IMR-90 (cell line): ENCODE measurements at regions not wholly inside any gene's neighbourhood (a gene's known extent, or its start where the extent isn't known, plus 50 kb on each side); places are given as distances from the start of the nearest gene placed in this dataset.

Source experiments
- ATAC-seq: fragments of 200-7000 bp; cut with Tn5 transposase; 2 replicates; pipeline ENCODE4 v1.9.1; 2020; ENCODE audit warnings: low read depth, mild to moderate bottlenecking, moderate library complexity
- BruUV-seq: library from RNA; stranded (reverse); fragments of 400-500 nt; replicated peaks from 2 replicates; lab custom pipeline; 2021; lab: Mats Ljungman, UMichigan
- CTCF ChIA-PET: fragments of 300-600 bp; formaldehyde crosslinking; extraction: SDS; loops from one replicate; lab custom pipeline; 2021; ENCODE audit warnings: antibody characterized with exemption; lab: Yijun Ruan, JAX
- POLR2A ChIA-PET: fragments of 300-600 bp; sonication (Branson Sonifier 250); formaldehyde crosslinking; loops from one replicate; lab custom pipeline; 2022; ENCODE audit warnings: antibody characterized with exemption; ENCODE audit not compliant: unreplicated experiment; lab: Charles Lee
- DNase-seq: peaks from one replicate; pipeline ENCODE4 v3.0.0; 2013
- H2AFZ ChIP-seq: replicated peaks from 2 replicates; pipeline ENCODE3; 2013; ENCODE audit warnings: low read length, mild to moderate bottlenecking; ENCODE audit not compliant: poor library complexity
- H2AK5ac ChIP-seq: 2 replicates; pipeline ENCODE4 v1.6.1; 2013; ENCODE audit warnings: low read depth, low read length, inconsistent platforms
- H2AK9ac ChIP-seq: replicated peaks from 2 replicates; pipeline ENCODE3; 2013; ENCODE audit warnings: mild to moderate bottlenecking, low read depth, low read length, moderate library complexity; ENCODE audit not compliant: poor library complexity
- H2BK120ac ChIP-seq: 2 replicates; pipeline ENCODE4 v1.6.1; 2013; ENCODE audit warnings: low read depth, low read length, inconsistent platforms
- H2BK15ac ChIP-seq: 3 replicates; pipeline ENCODE4 v1.6.1; 2013; ENCODE audit warnings: low read depth, low read length, inconsistent platforms
- H2BK20ac ChIP-seq: 2 replicates; pipeline ENCODE4 v1.6.1; 2013; ENCODE audit warnings: low read depth, mild to moderate bottlenecking, inconsistent platforms, low read length, moderate library complexity
- H2BK5ac ChIP-seq: 2 replicates; pipeline ENCODE4 v1.6.1; 2013; ENCODE audit warnings: mild to moderate bottlenecking, low read depth, low read length, inconsistent platforms; ENCODE audit not compliant: poor library complexity, severe bottlenecking
- H3K14ac ChIP-seq: replicated peaks from 2 replicates; pipeline ENCODE4 v1.6.1; 2013; ENCODE audit warnings: low read depth, low read length, inconsistent platforms
- H3K18ac ChIP-seq: 2 replicates; pipeline ENCODE4 v1.6.1; 2013; ENCODE audit warnings: low read depth, low read length, control low read depth
- H3K23ac ChIP-seq: 2 replicates; pipeline ENCODE4 v1.6.1; 2013; ENCODE audit warnings: low read depth, low read length, inconsistent platforms
- H3K27ac ChIP-seq: 2 replicates; pipeline ENCODE4 v1.5.1; 2013; ENCODE audit warnings: mild to moderate bottlenecking, control low read depth, low read length; ENCODE audit not compliant: insufficient read depth
- H3K27me3 ChIP-seq: 2 replicates; pipeline ENCODE4 v1.6.1; 2013; ENCODE audit warnings: low read length; ENCODE audit not compliant: control insufficient read depth, insufficient read depth
- H3K36me3 ChIP-seq: 2 replicates; pipeline ENCODE4 v1.6.1; 2013; ENCODE audit warnings: low read length, mixed read lengths; ENCODE audit not compliant: control insufficient read depth, insufficient read depth
- H3K4ac ChIP-seq: 2 replicates; pipeline ENCODE4 v1.6.1; 2013; ENCODE audit warnings: low read depth, low read length, inconsistent platforms
- H3K4me1 ChIP-seq: 2 replicates; pipeline ENCODE4 v1.6.1; 2013; ENCODE audit warnings: low read length, mixed read lengths; ENCODE audit not compliant: control insufficient read depth, insufficient read depth
- H3K4me2 ChIP-seq: 2 replicates; pipeline ENCODE4 v1.6.1; 2013; ENCODE audit warnings: low read depth, mild to moderate bottlenecking, control low read depth, low read length, moderate library complexity
- H3K4me3 ChIP-seq: 2 replicates; pipeline ENCODE4 v1.5.1; 2013; ENCODE audit warnings: low read depth, mild to moderate bottlenecking, control low read depth, low read length, moderate library complexity; ENCODE audit not compliant: insufficient read depth
- H3K56ac ChIP-seq: 2 replicates; pipeline ENCODE4 v1.6.1; 2013; ENCODE audit warnings: low read length, inconsistent platforms; ENCODE audit not compliant: insufficient read depth; ENCODE audit errors: extremely low read depth
- H3K79me1 ChIP-seq, 2 experiments: 2 replicates each; pipeline ENCODE4 v1.6.1; 2013; ENCODE audit warnings: low read length in 2 of 2, inconsistent platforms in 1 of 2, low read depth in 1 of 2
- H3K9ac ChIP-seq: 2 replicates; pipeline ENCODE4 v1.6.1; 2013; ENCODE audit warnings: low read depth, low read length, control low read depth
- H3K9me1 ChIP-seq: 2 replicates; pipeline ENCODE4 v1.6.1; 2013; ENCODE audit warnings: low read length, inconsistent platforms; ENCODE audit not compliant: insufficient read depth
- H3K9me3 ChIP-seq: 2 replicates; pipeline ENCODE4 v1.6.1; 2013; ENCODE audit warnings: low read length; ENCODE audit not compliant: control insufficient read depth, insufficient read depth
- H4K20me1 ChIP-seq: 2 replicates; pipeline ENCODE4 v1.6.1; 2013; ENCODE audit warnings: low read length, inconsistent platforms; ENCODE audit not compliant: insufficient read depth
- H4K5ac ChIP-seq: 2 replicates; pipeline ENCODE4 v1.6.1; 2013; ENCODE audit warnings: mild to moderate bottlenecking, low read depth, low read length, control low read depth
- H4K8ac ChIP-seq, 2 experiments: 2 replicates each; pipeline ENCODE4 v1.6.1; 2013; ENCODE audit warnings: low read depth in 2 of 2, low read length in 2 of 2, control low read depth in 1 of 2, inconsistent platforms in 1 of 2
- H4K91ac ChIP-seq: 2 replicates; pipeline ENCODE4 v1.6.1; 2013; ENCODE audit warnings: low read depth, low read length, inconsistent platforms; ENCODE audit not compliant: insufficient read depth
- FOS ChIP-seq: fragments of 150-350 bp; IDR thresholded peaks from 2 replicates; pipeline ENCODE4 v1.6.1; 2016; ENCODE audit warnings: low read depth, low read length
- RAD21 ChIP-seq: IDR thresholded peaks from 2 replicates; pipeline ENCODE4 v1.6.1; 2012; ENCODE audit warnings: low read length, improper control_type of control experiment
- RFX5 ChIP-seq: IDR thresholded peaks from 2 replicates; pipeline ENCODE4 v1.8.0; 2012; ENCODE audit warnings: low read depth, mild to moderate bottlenecking, low read length, moderate library complexity
- SMC3 ChIP-seq: fragments of 150-350 bp; IDR thresholded peaks from 2 replicates; pipeline ENCODE4 v1.6.1; 2016; ENCODE audit warnings: low read depth, mild to moderate bottlenecking, antibody characterized with exemption, low read length, moderate library complexity
- WGBS, 2 experiments: methylation state at CpG; one replicate each; pipeline versions ENCODE4 v1.1.5 to v1.1.7; 2013; ENCODE audit warnings: missing lambda C conversion rate in 2 of 2; ENCODE audit not compliant: insufficient read length in 1 of 2; ENCODE audit errors: extremely low coverage in 2 of 2; 5-methylcytosine and 5-hydroxymethylcytosine counted together
- dilution Hi-C: fragments of 300-500 bp; cut with HindIII; formaldehyde crosslinking; loops from one replicate; pipeline ENCODE4 v1.14.3; 2018; ENCODE audit warnings: low sequenced_read_pairs; ENCODE audit not compliant: unreplicated experiment
- in situ Hi-C: fragments of 300-500 bp; cut with MboI; formaldehyde crosslinking; loops from 3 replicates; pipeline ENCODE4 v1.14.3; 2019; ENCODE audit warnings: low sequenced_read_pairs, inconsistent platforms, mixed read lengths
- intact Hi-C: fragments of 100-400 bp; cut with micrococcal nuclease; formaldehyde crosslinking; loops from 2 replicates; pipeline ENCODE4 v1.10.0; 2022

- ATAC-seq (no peak), DNase-seq (no peak)
- Histone ChIP-seq H4K8ac (no peak overlapping the region), H3K4ac (no peak overlapping the region), H3K4me1 (no peaks in the 10 kb centered on the region; the same call in 1 of the 2 replicates), H2BK20ac (no peak overlapping the region), H3K9ac (no peak overlapping the region), H4K5ac (no peak overlapping the region), H3K56ac (no peak overlapping the region), H3K27ac (no peak overlapping the region), H4K91ac (no peak overlapping the region), H2BK120ac (no peak overlapping the region), H3K14ac (no peak overlapping the region), H3K9me1 (0 out of 2 replicates have a peak, but pooled peaks cover 2% of the 10 kb centered on the region), H2AK9ac (no peak overlapping the region), H3K18ac (no peak overlapping the region), H3K23ac (no peak overlapping the region), H3K4me2 (no peak overlapping the region), H2AFZ (no peak overlapping the region), H4K20me1 (no peaks in the 10 kb centered on the region), H2AK5ac (no peak overlapping the region), H3K36me3 (no peaks in the 10 kb centered on the region), H3K79me1 (no peaks in the 10 kb centered on the region), H3K9me3 (peaks cover 11% of the 10 kb centered on the region), H3K4me3 (no peak overlapping the region), H2BK15ac (no peak overlapping the region), H2BK5ac (no peak overlapping the region), H3K27me3 (peaks cover 56% of the 10 kb centered on the region)
- TF ChIP-seq RAD21 = no peak
- no peak for TF ChIP-seq SMC3
- no peak for TF ChIP-seq RFX5
- no peak for TF ChIP-seq FOS
- in situ Hi-C loops (no loop called here), dilution Hi-C loops (no loop called here), intact Hi-C loops (no loop called here)
- CTCF ChIA-PET = no interaction called here
- BruUV-seq = no TSS peak
- no CpG with 5 or more reads among the region's 6 CpGs for WGBS, 2 experiments
- POLR2A ChIA-PET = interaction anchor here (0.5 kb wide), 1 partner anchor 334 kb away, joined by 3 read pairs; no protein-coding TSS in a partner anchor
Observed at GRCh38 chr4:3663791-3664190, 102.4 kb upstream of the ADRA2C start.
